SIG-M5 treated with dmso at 0.1 percent for 504 hours (cell line): ENCODE measurements at regions not wholly inside any gene's neighbourhood (a gene's known extent, or its start where the extent isn't known, plus 50 kb on each side); places are given as distances from the start of the nearest gene placed in this dataset.
A peak's percentile ranks its signal among the peaks of the same experiment; 100 is the strongest.
"Not testable (repeated sequence)": the region's sequence is repeated elsewhere in the genome, so short reads cannot be mapped to it uniquely, and the experiment has no call there.

Experiments
- DNase-seq: peaks from one replicate; lab custom pipeline; 2025; ENCODE audit not compliant: unreplicated experiment; lab: John Stamatoyannopoulos, UW

- no peak for DNase-seq
These were observed 490.0 kb upstream of the TBL1XR1 start for GRCh38 chr3:177687291-177687690.

GRCh38 chr3:177688152-177688551 lies 490.9 kb upstream of the TBL1XR1 start:
- no peak for DNase-seq

- no peak for DNase-seq
These were observed 491.8 kb upstream of the TBL1XR1 start for GRCh38 chr3:177689077-177689476.

- no peak for DNase-seq
These were observed 492.6 kb upstream of the TBL1XR1 start for GRCh38 chr3:177689869-177690268.

GRCh38 chr3:177690306-177690705 lies 493.0 kb upstream of the TBL1XR1 start:
- no peak for DNase-seq

- no peak for DNase-seq
These were observed 495.2 kb upstream of the TBL1XR1 start for GRCh38 chr3:177692304-177692975.

- DNase-seq, result no peak
These were observed 496.5 kb upstream of the TBL1XR1 start for GRCh38 chr3:177693616-177694264.

GRCh38 chr3:177694316-177694715 lies 497.0 kb upstream of the TBL1XR1 start:
- no peak for DNase-seq

- DNase-seq, result no peak
These were observed 497.7 kb upstream of the TBL1XR1 start for GRCh38 chr3:177694951-177695350.

- no peak for DNase-seq
These were observed 502.8 kb upstream of the TBL1XR1 start for GRCh38 chr3:177700117-177700516.

- no peak for DNase-seq
These were observed 506.5 kb upstream of the TBL1XR1 start for GRCh38 chr3:177703788-177704187.

GRCh38 chr3:177705976-177706823 lies 508.9 kb upstream of the TBL1XR1 start:
- no peak for DNase-seq

- not testable (repeated sequence) for DNase-seq
These were observed 512.2 kb upstream of the TBL1XR1 start for GRCh38 chr3:177709470-177709869.

- DNase-seq, result no peak
These were observed 513.2 kb upstream of the TBL1XR1 start for GRCh38 chr3:177710506-177710905.

GRCh38 chr3:177711637-177712036 lies 514.4 kb upstream of the TBL1XR1 start:
- DNase-seq, result no peak

GRCh38 chr3:177713928-177714900 lies 516.9 kb upstream of the TBL1XR1 start:
- DNase-seq, result no peak

GRCh38 chr3:177714945-177715344 lies 517.7 kb upstream of the TBL1XR1 start:
- DNase-seq, result peak; percentile 51

GRCh38 chr3:177715980-177716379 lies 518.7 kb upstream of the TBL1XR1 start:
- DNase-seq, result no peak

GRCh38 chr3:177720927-177721326 lies 523.6 kb upstream of the TBL1XR1 start:
- not testable (repeated sequence) for DNase-seq

GRCh38 chr3:177721864-177722785 lies 524.8 kb upstream of the TBL1XR1 start:
- no peak for DNase-seq
